H1 (cell line): ENCODE measurements at regions not wholly inside any gene's neighbourhood (a gene's known extent, or its start where the extent isn't known, plus 50 kb on each side); places are given as distances from the start of the nearest gene placed in this dataset.

ENCODE experiments used
- CTCF ChIA-PET: fragments of 300-600 bp; sonication (Branson Sonifier 250); formaldehyde crosslinking; loops from one replicate; lab custom pipeline; 2021; ENCODE audit not compliant: partially characterized antibody; lab: Charles Lee
- POLR2A ChIA-PET: fragments of 300-600 bp; sonication (Branson Sonifier 250); formaldehyde crosslinking; loops from one replicate; lab custom pipeline; 2021; ENCODE audit warnings: inconsistent platforms; ENCODE audit not compliant: partially characterized antibody; lab: Charles Lee
- DNase-seq, 2 experiments: peaks; one replicate each; pipeline versions ENCODE4 v3.0.0 to v3.0.0-alpha.2; 2010 to 2022; ENCODE audit warnings: low spot score in 2 of 2, low read depth in 1 of 2, mixed read lengths in 1 of 2
- FAIRE-seq: peaks from 2 replicates; lab custom pipeline; 2011; peaks lifted over from hg19 to GRCh38; lab: Jason Lieb, UNC
- H2AFZ ChIP-seq: 2 replicates; pipeline ENCODE4 v1.8.1; 2012; ENCODE audit warnings: low read length, inconsistent platforms
- H2AK5ac ChIP-seq: 2 replicates; pipeline ENCODE4 v1.6.1; 2013; ENCODE audit warnings: low read depth, low read length
- H2BK120ac ChIP-seq: replicated peaks from 2 replicates; pipeline ENCODE3; 2013; ENCODE audit warnings: low read depth, low read length, inconsistent platforms
- H2BK12ac ChIP-seq: 2 replicates; pipeline ENCODE4 v1.6.1; 2013; ENCODE audit warnings: low read depth, low read length
- H2BK15ac ChIP-seq: 2 replicates; pipeline ENCODE4 v1.6.1; 2013; ENCODE audit warnings: low read length
- H2BK20ac ChIP-seq: 2 replicates; pipeline ENCODE4 v1.6.1; 2013; ENCODE audit warnings: low read length
- H2BK5ac ChIP-seq: 2 replicates; pipeline ENCODE4 v1.6.1; 2013; ENCODE audit warnings: low read depth, low read length
- H3K14ac ChIP-seq: 2 replicates; pipeline ENCODE4 v1.6.1; 2013; ENCODE audit warnings: inconsistent platforms; ENCODE audit not compliant: insufficient read length
- H3K18ac ChIP-seq: 2 replicates; pipeline ENCODE4 v1.6.1; 2013; ENCODE audit warnings: low read length; ENCODE audit errors: extremely low read depth
- H3K23ac ChIP-seq: 2 replicates; pipeline ENCODE4 v1.6.1; 2013; ENCODE audit warnings: inconsistent platforms; ENCODE audit not compliant: insufficient read length
- H3K23me2 ChIP-seq: 2 replicates; pipeline ENCODE4 v1.6.1; 2013; ENCODE audit warnings: low read depth, low read length
- H3K27ac ChIP-seq: 2 replicates; pipeline ENCODE4 v1.6.1; 2011; ENCODE audit warnings: low read depth, low read length, inconsistent platforms
- H3K27me3 ChIP-seq, 4 experiments: replicated peaks in 1 of 4; 1 replicate in 1 of 4; 2 replicates in 3 of 4; pipeline versions ENCODE4 v1.6.1 to v1.8.1; 2011 to 2013; ENCODE audit warnings: low read length in 3 of 4, mild to moderate bottlenecking in 3 of 4, inconsistent platforms in 2 of 4, mixed read lengths in 2 of 4, moderate library complexity in 1 of 4; ENCODE audit not compliant: control insufficient read depth in 3 of 4, insufficient read depth in 3 of 4; ENCODE audit errors: extremely low read depth in 1 of 4
- H3K36me3 ChIP-seq, 4 experiments: 2 replicates each; pipeline versions ENCODE4 v1.6.1 to v1.8.1; 2011 to 2013; ENCODE audit warnings: mild to moderate bottlenecking in 4 of 4, low read length in 3 of 4, moderate library complexity in 2 of 4, control low read depth in 1 of 4, inconsistent platforms in 1 of 4; ENCODE audit not compliant: insufficient read depth in 4 of 4, control insufficient read depth in 2 of 4
- H3K4ac ChIP-seq: replicated peaks from 2 replicates; pipeline ENCODE3; 2013; ENCODE audit warnings: low read length, low read depth, mixed read lengths, inconsistent platforms; ENCODE audit not compliant: insufficient read length
- H3K4me1 ChIP-seq, 4 experiments: replicated peaks in 1 of 4; 1 replicate in 1 of 4; 2 replicates in 3 of 4; pipeline versions ENCODE4 v1.6.1 to v1.8.1; 2011 to 2013; ENCODE audit warnings: low read length in 3 of 4, inconsistent platforms in 2 of 4, mixed read lengths in 1 of 4; ENCODE audit not compliant: insufficient read depth in 4 of 4, control insufficient read depth in 3 of 4
- H3K4me2 ChIP-seq, 2 experiments: 2 replicates each; pipeline versions ENCODE4 v1.6.1 to v1.8.1; 2011 to 2013; ENCODE audit warnings: low read depth in 2 of 2, low read length in 2 of 2, control low read depth in 1 of 2, inconsistent platforms in 1 of 2, mild to moderate bottlenecking in 1 of 2; ENCODE audit not compliant: insufficient read depth in 1 of 2
- H3K4me3 ChIP-seq, 4 experiments: fragments of 200-600, 300-600 bp in 1 of 4; sonication (generic), shearing (Covaris generic), sonication (Bioruptor Twin) in 1 of 4; 2 replicates each; pipeline versions ENCODE4 v1.5.1 to v1.8.1; 2011 to 2016; ENCODE audit warnings: low read length in 4 of 4, low read depth in 3 of 4, control low read depth in 2 of 4, inconsistent platforms in 2 of 4, mild to moderate bottlenecking in 2 of 4, mixed read lengths in 1 of 4, moderate library complexity in 1 of 4; ENCODE audit not compliant: insufficient read depth in 2 of 4; ENCODE audit errors: extremely low read depth in 1 of 4
- H3K56ac ChIP-seq: replicated peaks from 2 replicates; pipeline ENCODE3; 2013; ENCODE audit warnings: low read depth, mild to moderate bottlenecking, mixed read lengths, low read length, inconsistent platforms; ENCODE audit not compliant: insufficient read length
- H3K79me1 ChIP-seq: 2 replicates; pipeline ENCODE4 v1.6.1; 2013; ENCODE audit warnings: low read depth, low read length, control low read depth
- H3K79me2 ChIP-seq, 2 experiments: 2 replicates each; pipeline versions ENCODE4 v1.6.1 to v1.8.1; 2012 to 2013; ENCODE audit warnings: low read length in 2 of 2, mild to moderate bottlenecking in 2 of 2, inconsistent platforms in 1 of 2; ENCODE audit not compliant: insufficient read depth in 2 of 2, control insufficient read depth in 1 of 2
- H3K9ac ChIP-seq, 4 experiments: replicated peaks in 1 of 4; 1 replicate in 1 of 4; 2 replicates in 3 of 4; pipeline versions ENCODE4 v1.6.1 to v1.8.1; 2011 to 2013; ENCODE audit warnings: low read depth in 3 of 4, low read length in 3 of 4, control low read depth in 2 of 4, mild to moderate bottlenecking in 2 of 4, moderate library complexity in 2 of 4, inconsistent platforms in 1 of 4; ENCODE audit errors: extremely low read depth in 1 of 4
- H3K9me3 ChIP-seq, 2 experiments: 2 replicates each; pipeline versions ENCODE4 v1.6.1 to v1.8.1; 2012 to 2013; ENCODE audit warnings: mild to moderate bottlenecking in 2 of 2, moderate library complexity in 2 of 2, control low read depth in 1 of 2, inconsistent platforms in 1 of 2, low read depth in 1 of 2, low read length in 1 of 2, mixed read lengths in 1 of 2; ENCODE audit not compliant: insufficient read depth in 2 of 2
- H4K20me1 ChIP-seq, 2 experiments: replicated peaks in 1 of 2; 2 replicates each; pipeline versions ENCODE3 to v1.8.1; 2011 to 2013; ENCODE audit warnings: inconsistent platforms in 2 of 2, low read length in 2 of 2, mild to moderate bottlenecking in 1 of 2; ENCODE audit not compliant: insufficient read depth in 2 of 2, control insufficient read depth in 1 of 2
- H4K5ac ChIP-seq: 2 replicates; pipeline ENCODE4 v1.6.1; 2013; ENCODE audit warnings: low read length, low read depth, mixed read lengths, inconsistent platforms; ENCODE audit not compliant: insufficient read length
- H4K8ac ChIP-seq: 2 replicates; pipeline ENCODE4 v1.8.0; 2013; ENCODE audit warnings: mild to moderate bottlenecking, moderate library complexity, low read length, inconsistent platforms; ENCODE audit not compliant: insufficient read depth; ENCODE audit errors: extremely low read depth
- H4K91ac ChIP-seq: replicated peaks from 2 replicates; pipeline ENCODE3; 2013; ENCODE audit warnings: low read length, mixed read lengths, inconsistent platforms; ENCODE audit not compliant: insufficient read length
- POLR2A ChIP-seq, 2 experiments: IDR thresholded peaks; 1 replicate in 1 of 2; 2 replicates in 1 of 2; pipeline ENCODE4 v1.6.1; 2011; ENCODE audit warnings: low read depth in 2 of 2, low read length in 2 of 2, mild to moderate bottlenecking in 2 of 2; ENCODE audit errors: control extremely low read depth in 1 of 2

DNA sequence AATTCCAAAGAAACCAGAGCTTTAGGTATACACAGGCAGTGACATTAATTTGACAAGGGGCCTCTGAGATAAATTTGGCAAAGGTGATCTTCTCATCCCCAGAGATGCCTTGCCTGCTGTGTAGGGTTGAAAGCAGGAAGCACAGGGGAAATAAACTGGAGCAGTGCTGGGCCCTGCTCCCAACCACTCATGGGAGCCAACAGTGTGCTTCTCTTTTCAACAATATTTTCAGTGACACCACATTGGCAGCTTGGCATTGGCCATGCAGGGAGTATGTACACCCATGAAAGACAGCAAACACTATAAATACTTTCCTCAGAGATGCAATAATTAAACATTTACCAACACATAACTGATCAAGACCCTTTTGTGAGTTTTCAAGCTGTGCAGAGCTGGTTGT, 90.7 kb upstream of the F13A1 start:
- Histone ChIP-seq H3K36me3 (no peaks in the 10 kb centered on the region), H3K27ac (no peak overlapping the region), H3K4ac (no peak overlapping the region), H2AFZ (no peak overlapping the region), H2AK5ac (no peak overlapping the region), H2BK120ac (no peak overlapping the region), H3K14ac (no peak overlapping the region), H2BK5ac (no peak overlapping the region), H3K79me2 (no peaks in the 10 kb centered on the region), H3K4me3 (no peak overlapping the region), H2BK15ac (no peak overlapping the region), H3K27me3 (no peaks in the 10 kb centered on the region), H3K4me2 (no peak overlapping the region), H3K18ac (no peak overlapping the region), H2BK12ac (no peak overlapping the region), H3K56ac (no peak overlapping the region), H3K4me1 (0 out of 7 replicates have a peak, but pooled peaks cover 0 to 2% (median 0%) of the 10 kb centered on the region in 4 experiments), H3K9ac (no peak overlapping the region), H3K23me2 (no peaks in the 10 kb centered on the region), H3K79me1 (no peaks in the 10 kb centered on the region), H4K91ac (no peak overlapping the region), H4K5ac (no peak overlapping the region), H4K8ac (no peak overlapping the region), H4K20me1 (no peaks in the 10 kb centered on the region), H3K23ac (no peak overlapping the region), H2BK20ac (no peak overlapping the region), H3K9me3 (no peaks in the 10 kb centered on the region)
- ChIA-PET CTCF (no interaction called here), POLR2A (interaction anchor here (1.1 kb wide), 1 partner anchor 11 kb away, joined by 4 read pairs; no protein-coding TSS in a partner anchor)
- FAIRE-seq (no peak), DNase-seq (no peak)
- no peak for TF ChIP-seq POLR2A (IDR thresholded peaks at IDR 0.05; ENCODE audit: control extremely low read depth in 1 of 2, low read depth in 2 of 2, low read length in 2 of 2)
